HCT116 (cell line): ENCODE measurements at regions not wholly inside any gene's neighbourhood (a gene's known extent, or its start where the extent isn't known, plus 50 kb on each side); places are given as distances from the start of the nearest gene placed in this dataset.

Experiments
- CTCF ChIP-seq, 3 experiments: fragments of 200-600 bp in 1 of 3; sonication (generic) in 1 of 3; IDR thresholded peaks in 2 of 3; conservative IDR thresholded peaks in 1 of 3; 2 replicates each; pipeline ENCODE4 v1.5.1; 2012 to 2017; ENCODE audit warnings: low read depth in 2 of 3, low read length in 2 of 3, antibody characterized with exemption in 1 of 3, borderline replicate concordance in 1 of 3, control low read depth in 1 of 3, mild to moderate bottlenecking in 1 of 3, mixed read lengths in 1 of 3, mixed run types in 1 of 3, moderate library complexity in 1 of 3; ENCODE audit not compliant: insufficient read depth in 1 of 3
- EZH2 ChIP-seq: fragments of 200-600 bp; sonication (generic); IDR thresholded peaks from 2 replicates; pipeline ENCODE4 v1.6.1; 2017; ENCODE audit warnings: antibody characterized with exemption, mixed run types
- JUND ChIP-seq: IDR thresholded peaks from 2 replicates; pipeline ENCODE4 v1.6.1; 2012
- POLR2A ChIP-seq: IDR thresholded peaks from 2 replicates; pipeline ENCODE4 v1.7.0; 2011; ENCODE audit warnings: borderline replicate concordance; ENCODE audit not compliant: insufficient read depth, insufficient read length; ENCODE audit errors: extremely low read depth
- RAD21 ChIP-seq: IDR thresholded peaks from 2 replicates; pipeline ENCODE4 v1.6.1; 2012; ENCODE audit warnings: low read depth, mild to moderate bottlenecking
- SIN3A ChIP-seq: IDR thresholded peaks from 2 replicates; pipeline ENCODE4 v1.6.1; 2012; ENCODE audit warnings: low read depth
- YY1 ChIP-seq: IDR thresholded peaks from 2 replicates; pipeline ENCODE4 v1.6.1; 2011; ENCODE audit warnings: low read length, low read depth, moderate library complexity, mild to moderate bottlenecking; ENCODE audit not compliant: insufficient replicate concordance; ENCODE audit errors: extremely low read depth
- ZNF274 ChIP-seq: fragments of 200-500 bp; sonication (Bioruptor generic); IDR thresholded peaks from 2 replicates; pipeline ENCODE4 v1.6.1; 2014; ENCODE audit warnings: mild to moderate bottlenecking, low read depth, low read length, inconsistent platforms

DNA sequence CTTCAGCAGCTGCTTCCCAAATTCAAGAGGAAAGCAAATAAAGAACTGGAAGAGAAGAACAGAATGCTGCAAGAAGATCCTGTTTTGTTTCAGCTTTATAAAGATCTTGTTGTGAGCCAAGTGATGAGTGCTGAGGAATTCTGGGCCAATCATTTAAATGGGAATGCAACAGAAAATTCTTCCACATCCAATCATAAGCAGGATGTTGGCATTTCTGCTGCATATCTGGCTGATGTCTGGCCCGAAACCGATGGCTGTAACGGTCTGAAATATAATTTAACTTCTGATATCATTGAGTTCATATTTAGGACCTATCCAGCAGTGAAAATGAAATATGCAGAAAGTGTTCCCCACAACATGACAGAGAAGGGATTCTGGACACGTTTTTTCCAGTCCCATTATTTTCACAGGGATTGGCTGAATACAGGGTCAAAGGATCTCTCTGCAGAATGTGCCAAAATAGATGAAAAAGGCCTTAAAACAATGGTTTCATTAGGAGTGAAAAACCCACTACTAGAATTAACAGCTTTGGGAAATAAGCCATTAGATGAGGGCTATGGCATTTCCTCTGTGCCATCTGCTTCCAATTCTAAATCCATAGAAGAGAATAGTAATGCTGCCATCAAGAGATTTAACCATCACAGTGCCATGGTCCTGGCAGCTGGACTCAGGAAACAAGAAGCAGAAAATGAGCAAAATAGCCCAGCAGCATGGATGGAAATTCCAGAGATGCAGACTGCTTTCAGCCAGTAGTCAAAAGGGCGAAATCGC is 175.6 kb downstream of the MC4R start:
- TF ChIP-seq SIN3A (no peak), POLR2A (no peak), JUND (no peak), EZH2 (no peak), RAD21 (no peak), YY1 (no peak), ZNF274 (no peak), CTCF (IDR thresholded peaks at IDR 0.05 in 2 of 3, conservative IDR thresholded peaks at IDR 0.05 in 1 of 3; ENCODE audit: borderline replicate concordance in 1 of 3, insufficient read depth in 1 of 3, low read depth in 2 of 3, low read length in 2 of 3) (no peak)
